Mesothelial cell of epicardium (in vitro differentiated cells): ENCODE measurements at regions not wholly inside any gene's neighbourhood (a gene's known extent, or its start where the extent isn't known, plus 50 kb on each side); places are given as distances from the start of the nearest gene placed in this dataset.

ENCODE experiments used
- DNase-seq, 2 experiments: peaks; one replicate each; pipeline ENCODE4 v3.0.0; 2021; ENCODE audit warnings: low spot score in 2 of 2; ENCODE audit not compliant: unreplicated experiment in 2 of 2
- H3K27ac Mint-ChIP-seq: 2 replicates; pipeline ENCODE4 v1.8.0; 2021; ENCODE audit warnings: mixed read lengths
- H3K27me3 Mint-ChIP-seq: 2 replicates; pipeline ENCODE4 v1.8.0; 2021; ENCODE audit warnings: low read depth, mixed read lengths
- H3K36me3 Mint-ChIP-seq: 2 replicates; pipeline ENCODE4 v1.8.0; 2021; ENCODE audit warnings: mixed read lengths
- H3K4me1 Mint-ChIP-seq: 2 replicates; pipeline ENCODE4 v1.8.0; 2021; ENCODE audit warnings: mixed read lengths
- H3K4me3 Mint-ChIP-seq: 2 replicates; pipeline ENCODE4 v1.8.0; 2021; ENCODE audit warnings: mild to moderate bottlenecking, moderate library complexity, mixed read lengths
- H3K9me3 Mint-ChIP-seq: 2 replicates; pipeline ENCODE4 v1.8.0; 2021; ENCODE audit warnings: mixed read lengths
- TF ChIP-seq, protein P1 (sequence below): fragments of 200-600 bp; sonication (generic); IDR thresholded peaks from one replicate; pipeline ENCODE4 v1.5.0; 2021; ENCODE audit warnings: antibody characterized with exemption; ENCODE audit not compliant: unreplicated experiment

DNA sequence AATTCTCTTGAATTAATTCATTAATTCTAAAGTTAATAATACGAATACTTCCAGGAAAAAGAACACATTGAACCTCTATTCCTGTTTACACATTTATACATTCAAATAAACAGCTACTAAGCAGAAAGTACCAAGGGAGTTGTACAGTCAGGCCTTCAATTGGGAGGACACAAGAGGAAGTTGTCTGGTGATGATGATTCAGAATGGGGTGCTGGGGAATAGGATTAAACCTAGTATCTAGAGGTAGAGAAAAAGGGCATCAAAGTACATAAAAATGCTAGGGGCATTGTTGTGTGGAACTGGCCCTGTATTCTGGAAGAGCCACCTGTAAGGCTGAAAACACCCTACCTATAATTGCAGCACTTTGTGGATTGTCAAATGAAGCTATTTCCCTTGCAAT, 71.7 kb upstream of the MROH9 start:
- Mint-ChIP-seq H3K4me1 (no peaks in the 10 kb centered on the region), H3K4me3 (no peak overlapping the region), H3K27me3 (peaks cover 29% of the 10 kb centered on the region), H3K27ac (no peak overlapping the region), H3K9me3 (no peaks in the 10 kb centered on the region), H3K36me3 (no peaks in the 10 kb centered on the region)
- TF ChIP-seq, protein P1, sequence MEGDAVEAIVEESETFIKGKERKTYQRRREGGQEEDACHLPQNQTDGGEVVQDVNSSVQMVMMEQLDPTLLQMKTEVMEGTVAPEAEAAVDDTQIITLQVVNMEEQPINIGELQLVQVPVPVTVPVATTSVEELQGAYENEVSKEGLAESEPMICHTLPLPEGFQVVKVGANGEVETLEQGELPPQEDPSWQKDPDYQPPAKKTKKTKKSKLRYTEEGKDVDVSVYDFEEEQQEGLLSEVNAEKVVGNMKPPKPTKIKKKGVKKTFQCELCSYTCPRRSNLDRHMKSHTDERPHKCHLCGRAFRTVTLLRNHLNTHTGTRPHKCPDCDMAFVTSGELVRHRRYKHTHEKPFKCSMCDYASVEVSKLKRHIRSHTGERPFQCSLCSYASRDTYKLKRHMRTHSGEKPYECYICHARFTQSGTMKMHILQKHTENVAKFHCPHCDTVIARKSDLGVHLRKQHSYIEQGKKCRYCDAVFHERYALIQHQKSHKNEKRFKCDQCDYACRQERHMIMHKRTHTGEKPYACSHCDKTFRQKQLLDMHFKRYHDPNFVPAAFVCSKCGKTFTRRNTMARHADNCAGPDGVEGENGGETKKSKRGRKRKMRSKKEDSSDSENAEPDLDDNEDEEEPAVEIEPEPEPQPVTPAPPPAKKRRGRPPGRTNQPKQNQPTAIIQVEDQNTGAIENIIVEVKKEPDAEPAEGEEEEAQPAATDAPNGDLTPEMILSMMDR = no peak
- DNase-seq = no peak

DNA sequence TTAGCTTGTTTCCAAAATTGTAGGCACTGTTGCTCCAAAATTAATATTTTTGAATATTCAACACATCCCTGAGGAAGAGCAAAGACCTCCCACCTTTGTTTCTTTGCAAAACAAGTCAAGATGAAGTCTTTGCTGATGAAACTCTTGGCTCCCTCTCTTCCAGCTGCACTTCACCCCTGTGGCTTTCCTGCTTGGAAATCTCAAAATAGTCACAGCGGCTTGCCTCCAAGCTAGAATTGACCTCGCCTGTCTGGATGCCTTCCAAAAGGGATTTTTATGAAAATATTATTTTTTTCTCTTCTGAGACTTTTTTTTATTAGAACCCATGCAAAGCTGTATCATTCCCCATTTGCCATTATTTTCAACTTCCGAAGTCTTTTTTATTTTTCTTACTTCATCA, 71.1 kb upstream of the MROH9 start:
- Mint-ChIP-seq H3K27me3 (peaks cover 30% of the 10 kb centered on the region), H3K27ac (no peak overlapping the region), H3K36me3 (no peaks in the 10 kb centered on the region), H3K9me3 (no peaks in the 10 kb centered on the region), H3K4me1 (no peaks in the 10 kb centered on the region), H3K4me3 (no peak overlapping the region)
- TF ChIP-seq, protein P1 = no peak
- no peak for DNase-seq

DNA sequence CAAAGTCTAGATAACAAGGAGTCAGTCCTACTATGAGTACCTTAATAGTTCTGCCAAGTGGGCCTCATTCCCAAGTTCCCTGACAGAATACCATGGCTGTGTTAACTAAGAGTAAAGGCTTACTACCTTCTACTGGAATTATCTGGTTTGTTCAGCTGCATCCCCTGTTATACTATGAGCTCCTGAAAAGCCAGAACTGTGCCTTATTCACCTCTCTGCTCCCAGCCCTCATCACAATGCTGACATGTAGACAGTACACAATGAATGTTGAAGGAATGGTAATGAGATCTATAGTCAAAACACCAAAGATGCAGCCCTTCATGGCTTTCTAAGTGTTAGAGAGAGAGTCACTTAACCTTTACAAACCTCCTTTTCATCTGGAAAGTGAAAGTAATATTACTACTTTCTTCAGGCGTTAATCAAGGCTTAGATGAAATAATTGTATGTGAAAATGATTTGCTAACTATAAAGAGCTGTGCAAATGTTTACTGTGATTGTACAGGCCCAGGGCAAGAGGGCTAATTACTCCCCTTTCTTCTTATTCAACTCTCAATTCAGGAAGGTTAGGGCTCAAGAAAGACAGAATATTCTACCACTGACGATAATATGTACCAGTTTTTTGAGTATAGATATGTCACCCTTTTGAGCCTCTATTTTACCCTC, 70.3 kb upstream of the MROH9 start:
- TF ChIP-seq, protein P1 = no peak
- Mint-ChIP-seq H3K27ac (no peak overlapping the region), H3K4me3 (no peak overlapping the region), H3K9me3 (no peaks in the 10 kb centered on the region), H3K27me3 (peaks cover 36% of the 10 kb centered on the region), H3K4me1 (no peaks in the 10 kb centered on the region), H3K36me3 (no peaks in the 10 kb centered on the region)
- DNase-seq = no peak

DNA sequence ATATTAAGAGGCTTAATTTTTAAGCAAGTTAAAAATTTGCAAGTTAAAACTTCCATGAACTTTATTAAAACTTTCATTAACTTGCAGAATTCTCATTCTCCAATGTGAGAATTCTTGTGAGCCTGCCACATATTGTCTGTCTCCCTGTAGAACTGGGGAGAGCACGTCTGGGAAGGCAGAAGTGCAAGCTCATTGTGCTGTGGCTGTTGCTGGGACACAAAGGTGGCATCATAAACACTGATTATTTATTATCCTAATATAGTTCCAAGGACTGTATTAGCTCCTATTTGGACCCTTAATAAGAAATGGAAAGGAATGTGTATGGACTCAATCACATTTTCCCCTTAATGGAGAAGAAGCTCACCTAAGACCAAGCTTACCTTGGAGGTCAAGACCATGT, 68.7 kb upstream of the MROH9 start:
- H3K4me1 Mint-ChIP-seq = no peaks in the 10 kb centered on the region

DNA sequence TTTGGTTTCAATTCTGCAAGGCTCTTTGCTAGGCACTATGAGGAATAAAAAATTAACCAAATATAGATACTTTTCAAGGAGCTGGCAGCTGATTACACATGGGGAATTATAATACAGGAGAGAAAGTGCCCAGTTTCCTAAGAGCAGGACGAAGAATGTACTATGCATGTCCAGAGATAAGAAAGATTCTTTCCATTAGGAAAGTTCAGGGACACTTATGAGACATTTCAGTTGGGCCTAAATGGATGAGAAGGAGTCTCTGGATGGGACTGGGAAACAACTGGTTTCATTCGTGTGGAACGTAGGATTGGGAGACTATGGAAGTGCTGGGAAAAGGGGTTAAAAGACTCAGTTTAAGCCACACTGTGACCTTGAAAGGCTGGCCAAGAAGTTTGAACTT, 63.5 kb upstream of the MROH9 start:
- no peak for DNase-seq
- H3K9me3 Mint-ChIP-seq = no peaks in the 10 kb centered on the region
- H3K36me3 Mint-ChIP-seq = no peaks in the 10 kb centered on the region
- H3K4me1 Mint-ChIP-seq = no peaks in the 10 kb centered on the region
- no peak overlapping the region for H3K4me3 Mint-ChIP-seq
- TF ChIP-seq, protein P1 = no peak
- H3K27ac Mint-ChIP-seq = no peak overlapping the region
- peaks cover 39% of the 10 kb centered on the region for H3K27me3 Mint-ChIP-seq

More for the DNA sequence above, 68.7 kb upstream of the MROH9 start:
- H3K9me3 Mint-ChIP-seq = no peaks in the 10 kb centered on the region
- no peak overlapping the region for H3K4me3 Mint-ChIP-seq
- TF ChIP-seq, protein P1 = no peak
- no peaks in the 10 kb centered on the region for H3K36me3 Mint-ChIP-seq
- H3K27me3 Mint-ChIP-seq = peaks cover 37% of the 10 kb centered on the region
- no peak for DNase-seq
- no peak overlapping the region for H3K27ac Mint-ChIP-seq

DNA sequence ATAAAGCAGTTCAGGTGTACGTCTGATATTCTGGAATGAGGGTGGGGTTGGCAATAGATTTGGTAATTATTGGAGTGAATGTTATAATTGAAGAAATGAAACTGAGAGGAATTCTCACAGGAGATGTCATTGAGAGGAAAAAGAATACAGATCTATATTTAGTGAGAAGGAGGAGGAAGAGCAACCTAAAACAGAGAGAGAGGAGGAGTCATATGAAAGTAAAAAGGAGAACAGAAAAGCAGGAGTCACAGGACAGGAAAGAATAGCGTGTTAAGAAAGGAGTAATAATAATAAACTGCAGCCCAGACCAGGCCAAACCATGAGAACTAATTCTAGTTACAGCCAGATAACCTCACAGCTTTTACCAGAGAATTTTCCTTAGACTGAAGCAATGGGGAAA, 62.7 kb upstream of the MROH9 start:
- no peaks in the 10 kb centered on the region for H3K4me1 Mint-ChIP-seq
- no peak for DNase-seq
- H3K9me3 Mint-ChIP-seq = no peaks in the 10 kb centered on the region
- TF ChIP-seq, protein P1 = no peak
- H3K27ac Mint-ChIP-seq = no peak overlapping the region
- no peak overlapping the region for H3K4me3 Mint-ChIP-seq
- H3K36me3 Mint-ChIP-seq = no peaks in the 10 kb centered on the region
- H3K27me3 Mint-ChIP-seq = peaks cover 36% of the 10 kb centered on the region
